ENCODE measurements at regions not wholly inside any gene's neighbourhood (a gene's known extent, or its start where the extent isn't known, plus 50 kb on each side); places are given as distances from the start of the nearest gene placed in this dataset.
"Not testable (repeated sequence)": the region's sequence is repeated elsewhere in the genome, so short reads cannot be mapped to it uniquely, and the experiment has no call there.

- TF ChIP-seq E2F6 (IDR thresholded peaks at IDR 0.05) (no peak), CTBP2 (IDR thresholded peaks at IDR 0.05; ENCODE audit: borderline replicate concordance, insufficient read depth, insufficient read length, low read length) (no peak)
Observed at GRCh38 chr2:133879703-133880102, 311.4 kb upstream of the NCKAP5 start (continued).

- H3K9ac ChIP-seq (replicated peaks in 1 of 4; ENCODE audit: extremely low read depth in 1 of 4, low read depth in 3 of 4, low read length in 3 of 4); H3K56ac ChIP-seq (replicated peaks; ENCODE audit: insufficient read length, low read depth, low read length); H3K27ac ChIP-seq (ENCODE audit: low read depth, low read length); H4K8ac ChIP-seq (ENCODE audit: extremely low read depth, insufficient read depth, low read length); H2BK20ac ChIP-seq (ENCODE audit: low read length); H4K20me1 ChIP-seq (replicated peaks in 1 of 2; ENCODE audit: control insufficient read depth in 1 of 2, insufficient read depth in 2 of 2, low read length in 2 of 2); H3K4me2 ChIP-seq (ENCODE audit: insufficient read depth in 1 of 2, low read depth in 2 of 2, low read length in 2 of 2); POLR2A ChIA-PET (ENCODE audit: partially characterized antibody); H3K4me1 ChIP-seq (replicated peaks in 1 of 4; ENCODE audit: control insufficient read depth in 3 of 4, insufficient read depth in 4 of 4, low read length in 3 of 4); DNase-seq (ENCODE audit: low read depth in 1 of 2, low spot score in 2 of 2); H2BK15ac ChIP-seq (ENCODE audit: low read length); H2AK5ac ChIP-seq (ENCODE audit: low read depth, low read length); H3K9me3 ChIP-seq (ENCODE audit: insufficient read depth in 2 of 2, low read depth in 1 of 2, low read length in 1 of 2); H3K18ac ChIP-seq (ENCODE audit: extremely low read depth, low read length); H3K14ac ChIP-seq (ENCODE audit: insufficient read length); H3K4ac ChIP-seq (replicated peaks; ENCODE audit: insufficient read length, low read depth, low read length); H2AFZ ChIP-seq (ENCODE audit: low read length); H3K79me2 ChIP-seq (ENCODE audit: control insufficient read depth in 1 of 2, insufficient read depth in 2 of 2, low read length in 2 of 2); H3K23ac ChIP-seq (ENCODE audit: insufficient read length); H4K5ac ChIP-seq (ENCODE audit: insufficient read length, low read depth, low read length); H3K4me3 ChIP-seq (ENCODE audit: extremely low read depth in 1 of 4, insufficient read depth in 2 of 4, low read depth in 3 of 4, low read length in 4 of 4); H2BK12ac ChIP-seq (ENCODE audit: low read depth, low read length); CTCF ChIA-PET (ENCODE audit: partially characterized antibody); H4K91ac ChIP-seq (replicated peaks; ENCODE audit: insufficient read length, low read length); FAIRE-seq; H3K27me3 ChIP-seq (replicated peaks in 1 of 4; ENCODE audit: control insufficient read depth in 3 of 4, extremely low read depth in 1 of 4, insufficient read depth in 3 of 4, low read length in 3 of 4); H2BK5ac ChIP-seq (ENCODE audit: low read depth, low read length); H2BK120ac ChIP-seq (replicated peaks; ENCODE audit: low read depth, low read length); H3K23me2 ChIP-seq (ENCODE audit: low read depth, low read length); H3K36me3 ChIP-seq (ENCODE audit: control insufficient read depth in 2 of 4, insufficient read depth in 4 of 4, low read length in 3 of 4); H3K79me1 ChIP-seq (ENCODE audit: low read depth, low read length): not testable (repeated sequence)
- 84% methylated on average over 4 of the region's 4 CpGs; no CpG with 5 or more reads in 1 of the 2 experiments for WGBS, 2 experiments (ENCODE audit: extremely low coverage in 1 of 2, insufficient coverage in 1 of 2, insufficient read length in 1 of 2, insufficient replicate concordance in 2 of 2, low coverage in 1 of 2, low lambda C conversion rate in 2 of 2, missing lambda C conversion rate in 1 of 2)
Observed at GRCh38 chr2:133882159-133882558, 313.9 kb upstream of the NCKAP5 start.

Data from H1 (cell line).